ENCODE measurements at regions not wholly inside any gene's neighbourhood (a gene's known extent, or its start where the extent isn't known, plus 50 kb on each side); places are given as distances from the start of the nearest gene placed in this dataset.

GRCh38 chr6:145294942-145295341 is 440.4 kb downstream of the EPM2A start (continued):
- TF ChIP-seq ARID4A (CRISPR knock-in tag; IDR thresholded peaks at IDR 0.05; ENCODE audit: borderline replicate concordance) (no peak), HCFC1 (IDR thresholded peaks at IDR 0.05; ENCODE audit: low read depth, low read length) (no peak), AHDC1 (CRISPR knock-in tag; IDR thresholded peaks at IDR 0.05; ENCODE audit: borderline replicate concordance) (peak; percentile 75; the same call in 1 of the 2 replicates), ZNF10 (CRISPR knock-in tag; IDR thresholded peaks at IDR 0.05; ENCODE audit: borderline replicate concordance, low read depth) (no peak), THRA (CRISPR knock-in tag; IDR thresholded peaks at IDR 0.05; ENCODE audit: borderline replicate concordance) (no peak), ZNF33A (CRISPR knock-in tag; IDR thresholded peaks at IDR 0.05; ENCODE audit: borderline replicate concordance) (no peak), TRIM22 (IDR thresholded peaks at IDR 0.05) (no peak), ZNF710 (CRISPR knock-in tag; IDR thresholded peaks at IDR 0.05; ENCODE audit: borderline replicate concordance) (peak; percentile 50; the same call in 1 of the 2 replicates), BCL6 (CRISPR knock-in tag; IDR thresholded peaks at IDR 0.05) (peak; percentile 57; the same call in 1 of the 2 replicates), DRAP1 (CRISPR knock-in tag; IDR thresholded peaks at IDR 0.05) (no peak), ZNF83 (CRISPR knock-in tag; IDR thresholded peaks at IDR 0.05; ENCODE audit: borderline replicate concordance) (no peak), CEBPG (CRISPR knock-in tag; IDR thresholded peaks at IDR 0.05) (no peak), ZNF350 (CRISPR knock-in tag; IDR thresholded peaks at IDR 0.05; ENCODE audit: borderline replicate concordance, low read depth) (no peak), RFX1 (IDR thresholded peaks at IDR 0.05) (no peak)

Measured in HepG2 (cell line).